Kidney epithelial cell (primary cell): ENCODE measurements at regions not wholly inside any gene's neighbourhood (a gene's known extent, or its start where the extent isn't known, plus 50 kb on each side); places are given as distances from the start of the nearest gene placed in this dataset.

Source experiments
- DNase-seq: peaks from one replicate; pipeline ENCODE4 v3.0.0-alpha.2; 2010; ENCODE audit warnings: low read depth
- H3K27me3 ChIP-seq: 2 replicates; pipeline ENCODE4 v1.6.0; 2011; ENCODE audit warnings: low read length; ENCODE audit not compliant: control insufficient read depth, insufficient read depth
- H3K36me3 ChIP-seq: 2 replicates; pipeline ENCODE4 v1.5.1; 2011; ENCODE audit warnings: low read length; ENCODE audit not compliant: control insufficient read depth, insufficient read depth
- H3K4me3 ChIP-seq: 2 replicates; pipeline ENCODE4 v1.5.1; 2011; ENCODE audit warnings: low read depth, mild to moderate bottlenecking, control low read depth, low read length
- CTCF ChIP-seq: IDR thresholded peaks from 2 replicates; pipeline ENCODE4 v1.5.1; 2011; ENCODE audit warnings: mild to moderate bottlenecking, moderate library complexity, low read length, control low read depth, inconsistent platforms; ENCODE audit not compliant: insufficient read depth, poor library complexity, severe bottlenecking

GRCh38 chr9:1916095-1916494 is 99.1 kb upstream of the SMARCA2 start:
- no peak overlapping the region for H3K4me3 ChIP-seq
- TF ChIP-seq CTCF = no peak

GRCh38 chr9:1916655-1917054 is 98.5 kb upstream of the SMARCA2 start:
- no peak overlapping the region for H3K4me3 ChIP-seq
- no peak for TF ChIP-seq CTCF

More at GRCh38 chr9:1916095-1916494, 99.1 kb upstream of the SMARCA2 start:
- Histone ChIP-seq H3K36me3 (no peaks in the 10 kb centered on the region), H3K27me3 (no peaks in the 10 kb centered on the region)
- no peak for DNase-seq

GRCh38 chr9:1917396-1917935 is 97.7 kb upstream of the SMARCA2 start:
- DNase-seq = no peak
- no peak for TF ChIP-seq CTCF
- Histone ChIP-seq H3K4me3 (no peak overlapping the region), H3K27me3 (no peaks in the 10 kb centered on the region), H3K36me3 (no peaks in the 10 kb centered on the region)

More at GRCh38 chr9:1916655-1917054, 98.5 kb upstream of the SMARCA2 start:
- no peak for DNase-seq
- Histone ChIP-seq H3K27me3 (no peaks in the 10 kb centered on the region), H3K36me3 (no peaks in the 10 kb centered on the region)

GRCh38 chr9:1918108-1918507 is 97.0 kb upstream of the SMARCA2 start:
- TF ChIP-seq CTCF = no peak
- H3K27me3 ChIP-seq = no peaks in the 10 kb centered on the region
- no peak for DNase-seq
- H3K4me3 ChIP-seq = no peak overlapping the region
- H3K36me3 ChIP-seq = no peaks in the 10 kb centered on the region

GRCh38 chr9:1918622-1919021 is 96.5 kb upstream of the SMARCA2 start:
- H3K27me3 ChIP-seq = no peaks in the 10 kb centered on the region
- no peak for DNase-seq
- no peaks in the 10 kb centered on the region for H3K36me3 ChIP-seq
- TF ChIP-seq CTCF = no peak
- H3K4me3 ChIP-seq = no peak overlapping the region

- no peaks in the 10 kb centered on the region for H3K36me3 ChIP-seq
- no peak for DNase-seq
Measured at GRCh38 chr9:1919229-1919628, 95.9 kb upstream of the SMARCA2 start.

More at GRCh38 chr9:1919229-1919628, 95.9 kb upstream of the SMARCA2 start:
- no peak for TF ChIP-seq CTCF
- Histone ChIP-seq H3K4me3 (no peak overlapping the region), H3K27me3 (no peaks in the 10 kb centered on the region)
